Midbrain (tissue), 1 donor: ENCODE measurements at regions not wholly inside any gene's neighbourhood (a gene's known extent, or its start where the extent isn't known, plus 50 kb on each side); places are given as distances from the start of the nearest gene placed in this dataset.
A peak's percentile ranks its signal among the peaks of the same experiment; 100 is the strongest.
"Not testable (repeated sequence)": the region's sequence is repeated elsewhere in the genome, so short reads cannot be mapped to it uniquely, and the experiment has no call there.

Source experiments
- DNase-seq: peaks from one replicate; lab custom pipeline; 2025; lab: John Stamatoyannopoulos, UW

DNA sequence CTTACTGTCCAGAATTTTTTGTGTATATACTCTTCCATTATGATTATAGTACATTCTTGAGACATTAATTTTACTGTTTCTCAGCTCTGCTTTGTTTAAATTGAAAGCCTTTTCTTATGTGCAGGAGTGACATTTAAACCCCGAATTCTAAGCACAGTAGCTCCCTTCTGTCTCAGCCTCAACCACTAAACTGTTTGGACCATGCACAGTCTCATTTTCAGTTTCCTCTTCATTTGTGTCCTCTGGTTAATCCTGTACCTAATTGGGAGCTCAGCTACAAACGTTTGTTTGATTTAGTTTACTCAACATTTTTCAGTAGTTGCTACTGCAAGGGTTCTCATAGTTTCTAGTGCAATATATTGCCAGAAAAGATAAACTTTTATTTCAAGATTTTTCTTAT is 206.3 kb downstream of the SLITRK5 start:
- no peak for DNase-seq

DNA sequence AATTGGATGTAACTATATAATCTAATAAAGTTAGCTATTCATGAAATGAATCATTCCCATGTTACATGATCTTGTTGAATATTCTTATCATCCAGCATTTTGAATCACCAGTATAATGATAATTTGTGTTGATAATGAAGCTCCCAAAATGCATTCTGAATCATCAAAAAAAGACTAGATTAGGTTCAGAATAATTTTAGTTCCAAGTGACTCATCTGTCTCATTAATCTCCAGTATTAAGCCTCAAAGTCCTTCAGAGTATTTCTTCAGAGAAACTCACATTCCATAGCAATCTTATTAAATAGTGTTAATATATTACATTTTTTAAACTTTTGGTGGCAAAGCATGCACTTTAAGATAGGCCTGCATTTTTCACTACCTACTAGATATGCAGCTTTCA is 207.5 kb downstream of the SLITRK5 start:
- DNase-seq, result no peak

DNA sequence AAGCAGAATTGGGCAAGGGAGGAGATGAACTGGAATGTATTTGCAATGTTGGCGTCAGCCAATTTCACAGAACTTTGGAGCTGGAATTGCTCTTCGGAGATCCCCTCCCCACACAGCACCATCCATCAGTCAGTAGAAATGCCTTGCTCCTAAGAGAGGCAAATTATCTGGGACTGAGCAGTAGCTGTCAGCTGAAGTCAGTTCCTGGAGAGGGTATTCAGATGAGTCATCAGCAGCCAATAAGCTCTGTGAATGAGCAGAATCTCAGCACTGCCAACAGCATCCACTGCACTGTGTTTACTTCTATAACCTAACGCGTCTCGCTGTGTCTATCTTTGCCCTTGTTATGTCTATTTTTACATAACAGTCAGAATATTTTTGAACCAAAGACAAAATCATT is 213.7 kb downstream of the SLITRK5 start:
- DNase-seq, result peak; percentile 6

DNA sequence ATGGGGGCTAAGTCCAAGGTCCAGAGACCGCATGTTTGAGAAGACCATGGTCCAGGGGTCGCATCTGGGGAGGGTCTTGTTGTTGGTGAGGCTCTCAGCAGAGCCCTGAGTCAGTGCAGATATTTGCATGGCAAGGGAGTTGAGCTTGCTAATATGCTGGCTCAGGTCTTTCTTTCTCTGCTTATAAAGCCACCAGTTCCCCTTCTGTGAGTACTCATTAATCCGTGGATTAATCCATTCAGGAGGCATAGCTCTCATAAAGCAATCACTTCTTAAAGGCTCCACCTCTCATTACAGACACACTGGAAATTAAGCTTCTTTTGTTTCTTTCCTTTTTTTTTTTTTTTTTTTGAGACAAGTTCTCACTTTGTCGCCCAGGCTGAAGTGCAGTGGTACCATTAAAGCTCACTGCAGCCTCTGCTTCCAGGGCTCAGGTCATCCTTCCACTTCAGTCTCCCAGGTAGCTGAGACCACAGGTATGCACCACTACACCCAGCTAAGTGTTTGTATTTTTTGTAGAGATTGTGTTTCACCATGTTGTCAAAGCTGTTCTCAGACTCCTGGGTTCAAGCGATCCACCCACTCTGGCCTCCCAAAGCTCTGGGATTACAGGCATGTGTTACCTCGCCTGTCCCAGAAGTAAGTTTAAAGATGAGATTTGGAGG is 216.4 kb downstream of the SLITRK5 start:
- no peak for DNase-seq

DNA sequence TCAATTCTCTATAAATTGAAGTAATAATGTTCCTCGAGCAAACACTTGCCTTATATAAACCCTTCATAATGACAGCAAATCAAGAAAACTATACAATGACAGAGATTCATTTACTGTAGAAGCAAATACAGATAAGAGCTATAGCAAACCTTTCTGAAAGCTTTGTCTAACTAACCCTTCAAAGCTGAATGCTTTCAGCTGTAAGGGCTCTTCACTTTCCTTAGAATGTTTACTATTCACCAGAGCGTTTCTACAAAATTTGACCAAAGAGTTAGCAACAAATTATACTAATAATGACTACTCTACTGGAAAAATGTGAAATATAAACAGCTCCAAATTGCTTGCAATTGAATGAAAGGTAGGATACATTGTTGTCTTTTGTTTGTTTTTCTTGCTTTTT is 218.1 kb downstream of the SLITRK5 start:
- DNase-seq, result no peak

DNA sequence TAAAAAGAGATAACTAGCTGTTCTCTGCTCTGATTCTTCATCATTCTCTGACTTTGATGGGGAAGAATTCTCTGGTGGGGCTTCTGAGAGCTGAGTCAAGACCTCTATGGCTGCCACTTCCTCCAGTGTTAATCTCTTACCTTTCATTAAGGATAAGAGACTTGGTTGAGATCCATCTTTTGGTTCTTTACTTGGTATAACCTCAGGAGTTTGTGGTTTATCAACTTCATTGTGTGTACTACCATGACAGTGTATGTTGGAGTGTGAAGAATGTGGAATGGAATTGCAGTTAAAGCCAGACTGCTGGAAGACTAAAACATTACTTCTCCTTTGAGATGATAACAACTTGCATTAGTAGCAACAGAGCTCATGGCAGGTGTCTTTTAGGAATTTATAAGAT is 222.0 kb downstream of the SLITRK5 start:
- no peak for DNase-seq

DNA sequence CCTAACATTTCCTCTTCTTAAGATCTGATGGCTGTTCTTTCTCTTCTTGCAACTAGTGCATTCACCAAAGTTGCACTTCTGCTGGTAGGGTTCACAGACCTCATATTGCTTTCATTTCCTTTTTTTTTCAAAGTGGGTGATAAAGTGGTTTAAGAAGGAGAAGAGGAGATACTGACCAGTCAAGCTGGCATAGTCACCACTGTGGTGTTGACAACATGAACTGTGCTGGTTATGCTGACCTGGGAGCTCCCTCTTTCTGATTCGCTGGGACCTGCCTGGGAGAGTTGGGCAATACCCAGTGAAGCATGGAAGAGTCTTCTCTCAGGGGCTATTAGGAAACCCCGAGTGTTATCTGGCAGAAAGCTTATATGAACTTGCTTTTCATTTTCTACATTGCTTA is 222.9 kb downstream of the SLITRK5 start:
- no peak for DNase-seq

DNA sequence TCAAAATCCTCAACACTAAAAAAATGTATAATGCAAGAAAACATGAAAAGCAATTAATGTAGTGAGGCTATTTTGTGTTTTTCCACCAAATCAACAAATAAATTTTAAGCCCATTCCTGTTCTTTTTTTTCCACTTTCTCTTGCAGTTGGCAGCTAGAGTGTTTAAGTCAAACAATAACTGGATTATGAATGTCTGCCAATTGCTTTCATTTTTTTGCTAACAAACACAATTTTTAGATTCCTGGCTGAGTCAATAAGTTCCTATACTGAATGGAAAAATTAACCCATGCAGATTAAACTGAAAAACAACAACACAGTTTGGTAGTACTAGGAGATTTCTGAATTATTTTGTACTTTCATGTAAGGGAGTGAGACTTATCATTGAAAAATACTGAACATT is 232.4 kb downstream of the SLITRK5 start:
- DNase-seq, result no peak

DNA sequence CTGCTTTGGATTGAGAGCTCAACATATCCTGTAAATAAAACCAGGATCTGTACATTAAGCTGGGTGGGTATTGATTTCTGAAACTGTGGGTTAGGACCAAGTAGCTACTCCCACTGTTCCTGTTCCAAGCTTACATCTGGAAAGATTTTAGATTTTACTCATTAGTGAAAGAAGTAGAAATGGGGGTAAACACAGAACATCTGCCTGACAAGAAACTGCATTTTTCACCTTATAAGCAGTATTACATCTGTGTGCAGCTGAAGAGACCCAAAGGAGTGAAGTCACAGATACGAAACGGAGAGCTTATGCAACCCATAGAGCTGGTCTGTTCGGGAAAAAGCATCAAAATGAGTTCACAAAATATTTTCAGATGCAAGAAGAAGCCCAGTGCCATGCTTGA is 235.2 kb downstream of the SLITRK5 start:
- no peak for DNase-seq

DNA sequence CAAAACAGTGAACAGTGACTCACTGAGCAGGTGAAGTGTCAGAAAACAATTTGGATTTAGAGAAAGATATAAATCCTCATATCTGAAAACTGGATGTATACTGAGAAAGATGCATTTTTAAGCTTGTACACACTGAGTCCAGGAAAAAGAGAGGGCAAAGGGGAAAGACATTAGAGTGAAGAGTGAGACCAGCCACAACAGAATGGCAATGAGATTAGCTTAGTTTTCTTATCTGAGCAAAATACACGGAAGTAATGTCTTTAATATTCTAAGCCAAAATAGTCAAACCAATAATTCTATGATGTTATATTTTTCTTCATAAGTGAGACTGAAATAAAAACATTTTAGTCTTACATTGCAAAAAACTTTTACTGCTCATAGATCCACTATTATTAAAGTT is 236.0 kb downstream of the SLITRK5 start:
- no peak for DNase-seq

DNA sequence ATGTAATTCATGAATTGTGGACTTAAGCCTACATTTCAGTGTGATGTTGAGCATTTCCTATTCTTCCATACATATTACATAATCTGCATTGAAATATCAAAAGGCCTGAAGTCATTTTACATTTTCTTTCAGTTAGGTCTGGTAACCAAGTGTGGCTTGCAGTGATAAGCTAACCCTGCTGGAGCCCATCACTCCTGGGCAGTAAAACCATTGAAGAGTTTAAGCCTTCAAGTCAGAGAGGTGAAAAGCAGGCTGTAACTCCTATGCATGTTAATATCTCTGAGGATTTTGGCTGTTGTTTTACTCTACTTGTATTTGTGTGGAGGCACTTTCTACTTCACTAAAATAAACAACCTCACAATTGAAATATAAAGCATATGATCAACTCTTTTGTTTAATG is 248.8 kb downstream of the SLITRK5 start:
- DNase-seq, result no peak

DNA sequence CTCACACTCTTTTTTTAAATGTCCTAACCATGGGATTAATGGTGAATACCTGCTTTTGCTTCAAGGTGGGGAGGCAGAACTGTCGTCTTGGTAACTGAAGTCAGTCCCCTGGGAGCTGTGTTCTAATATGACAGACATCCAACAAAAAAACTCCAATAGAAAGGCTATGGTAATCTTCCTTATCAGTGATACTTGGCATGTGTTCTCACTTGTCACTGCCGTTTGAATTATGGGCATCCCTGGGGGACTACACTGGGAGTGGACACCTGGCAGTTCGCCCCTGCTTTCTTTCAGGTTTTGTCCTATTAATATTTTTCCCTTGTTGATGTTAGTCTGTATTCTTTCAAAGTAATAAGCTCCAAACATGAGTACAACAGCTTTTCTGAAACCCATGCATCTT is 252.6 kb downstream of the SLITRK5 start:
- no peak for DNase-seq

DNA sequence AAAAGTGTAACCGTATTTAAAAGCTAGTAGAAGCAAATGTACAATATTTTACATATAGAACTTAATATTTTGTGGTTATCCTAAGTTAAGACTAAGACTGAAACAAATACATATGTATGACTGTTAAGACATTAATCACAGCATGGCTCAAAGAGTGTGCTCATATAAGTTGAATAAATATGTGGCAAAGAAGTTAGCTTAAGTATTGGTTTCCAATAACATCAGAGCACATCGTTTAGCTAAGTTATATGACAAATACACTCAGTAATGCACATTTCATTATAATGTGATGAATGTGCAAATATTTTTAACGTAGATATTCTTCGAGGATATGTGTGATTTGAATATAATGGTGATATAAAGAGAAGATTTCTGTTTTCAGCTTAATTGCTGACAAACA is 253.8 kb downstream of the SLITRK5 start:
- DNase-seq, result no peak

DNA sequence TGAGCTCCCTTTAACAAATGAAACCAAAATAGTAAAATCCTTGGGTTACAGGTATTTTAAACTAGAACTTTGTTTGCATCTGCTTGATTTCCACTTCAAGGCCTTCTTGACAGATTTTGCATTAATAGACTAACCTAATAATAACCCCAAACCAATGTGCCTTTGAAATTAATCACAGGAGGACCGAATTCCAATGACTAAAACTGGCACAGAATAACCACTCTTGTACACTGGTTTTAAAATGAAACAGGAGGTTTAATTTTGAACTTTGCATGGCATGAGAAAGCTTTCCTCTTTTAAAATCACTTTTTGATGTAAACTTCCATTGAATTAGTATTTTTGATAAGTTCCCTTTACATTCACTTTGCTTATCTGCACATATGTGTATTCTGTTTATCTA is 269.6 kb downstream of the SLITRK5 start:
- DNase-seq, result no peak

DNA sequence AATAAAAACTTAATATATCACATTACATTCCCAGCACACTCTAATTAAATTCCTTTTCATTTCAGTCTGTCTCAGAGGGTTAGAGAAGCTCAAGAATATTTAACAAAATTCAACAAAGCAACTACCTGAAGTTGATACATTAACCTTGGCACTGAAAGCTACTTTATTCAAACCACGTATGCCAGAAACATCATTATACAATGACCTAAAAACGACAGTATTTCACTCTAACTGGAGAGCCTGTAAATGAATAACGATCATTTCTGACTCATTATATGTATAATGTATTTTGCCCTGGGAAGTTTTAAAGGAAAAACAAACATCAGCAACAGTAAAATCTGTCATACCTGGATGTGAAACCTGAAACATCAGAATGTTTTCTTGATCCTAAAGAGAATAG is 270.1 kb downstream of the SLITRK5 start:
- no peak for DNase-seq

DNA sequence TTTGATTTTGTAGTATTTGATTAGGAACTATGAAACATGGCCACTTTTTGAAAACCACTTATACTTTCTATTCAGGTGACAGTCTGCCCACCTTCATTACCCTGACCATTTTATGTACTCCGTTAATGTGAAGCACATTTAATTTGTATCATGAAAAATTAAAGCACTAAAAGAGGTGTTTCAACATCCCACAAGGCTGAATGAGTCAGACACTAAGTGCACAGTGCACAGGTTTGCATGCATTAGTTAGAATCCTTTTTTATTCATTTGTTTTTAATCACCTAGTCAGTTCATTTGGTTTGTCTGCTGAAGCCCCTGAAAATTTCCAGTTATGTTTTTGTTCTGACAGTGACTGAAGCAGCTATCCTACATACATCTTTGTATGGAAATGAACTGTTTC is 271.0 kb downstream of the SLITRK5 start:
- no peak for DNase-seq

DNA sequence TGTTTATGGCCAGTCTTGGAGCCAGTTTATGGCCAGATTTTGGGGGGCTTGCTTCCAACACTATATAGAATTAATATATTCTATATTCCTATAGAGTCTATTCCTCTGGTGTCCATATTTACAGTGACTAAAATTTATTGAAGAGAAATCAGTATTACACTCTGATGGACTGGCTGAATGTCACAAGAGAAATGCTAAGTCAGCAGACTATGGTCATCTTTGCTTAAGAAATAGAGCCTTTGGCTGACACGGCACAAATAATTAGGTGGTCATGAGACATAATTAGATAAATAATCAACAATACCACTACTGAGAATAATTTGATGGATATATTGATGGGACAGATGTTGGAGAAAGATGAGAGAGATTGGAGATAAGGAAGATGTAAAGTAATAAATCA is 272.9 kb downstream of the SLITRK5 start:
- DNase-seq, result no peak

DNA sequence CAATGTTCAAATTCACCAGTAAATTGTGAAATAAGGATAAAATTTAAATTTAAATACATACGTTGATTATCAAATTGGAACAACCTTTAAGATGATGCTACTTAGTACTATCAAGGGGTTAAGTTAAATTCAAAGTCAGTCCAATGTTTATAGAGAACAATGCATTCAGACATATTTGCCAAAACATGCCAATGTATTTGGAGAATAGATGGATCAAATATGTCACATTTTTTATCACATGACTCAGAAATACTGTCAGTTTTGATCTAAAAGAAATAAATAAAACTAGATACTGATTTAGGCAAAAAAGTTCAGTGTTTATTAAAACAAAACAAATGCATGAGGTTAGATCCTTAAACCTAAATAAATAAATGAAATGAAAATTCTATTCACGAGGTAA is 281.2 kb downstream of the SLITRK5 start:
- no peak for DNase-seq

DNA sequence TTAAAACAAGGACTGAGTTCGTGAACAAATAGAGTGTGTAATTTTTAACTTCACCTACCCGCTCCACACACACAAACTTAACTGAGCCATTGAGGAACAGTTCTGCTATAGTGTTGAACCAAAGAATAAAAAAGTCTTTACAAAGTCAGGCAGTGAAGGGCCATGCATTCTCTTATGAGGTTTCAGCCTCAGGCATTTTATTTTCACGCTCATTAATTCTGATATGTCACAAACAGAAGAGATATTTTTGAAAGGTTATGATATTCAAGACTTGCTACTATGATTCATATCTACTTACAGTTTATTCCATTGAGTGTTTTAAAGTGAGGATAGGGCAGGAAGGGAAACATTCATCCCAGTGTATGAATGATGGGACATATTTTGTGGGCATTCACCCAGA is 282.2 kb downstream of the SLITRK5 start:
- no peak for DNase-seq

DNA sequence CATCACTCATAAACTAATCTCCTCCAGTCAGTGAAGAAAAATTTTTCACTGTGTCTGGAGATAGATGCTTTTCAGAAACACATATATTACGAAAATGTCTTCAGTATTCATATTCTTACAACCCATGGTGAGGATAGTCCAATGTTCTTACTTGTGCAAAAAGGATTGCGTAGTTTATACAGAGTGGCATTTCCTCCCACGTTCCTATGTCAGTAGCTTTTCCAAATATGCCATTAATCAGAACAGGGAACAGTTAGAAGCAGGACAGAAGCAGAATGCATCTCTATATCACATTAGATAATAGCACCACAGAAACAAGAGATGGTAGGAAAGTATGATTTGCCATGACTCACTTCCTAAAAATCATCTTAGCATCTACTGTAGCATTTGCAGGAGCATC is 282.9 kb downstream of the SLITRK5 start:
- no peak for DNase-seq

DNA sequence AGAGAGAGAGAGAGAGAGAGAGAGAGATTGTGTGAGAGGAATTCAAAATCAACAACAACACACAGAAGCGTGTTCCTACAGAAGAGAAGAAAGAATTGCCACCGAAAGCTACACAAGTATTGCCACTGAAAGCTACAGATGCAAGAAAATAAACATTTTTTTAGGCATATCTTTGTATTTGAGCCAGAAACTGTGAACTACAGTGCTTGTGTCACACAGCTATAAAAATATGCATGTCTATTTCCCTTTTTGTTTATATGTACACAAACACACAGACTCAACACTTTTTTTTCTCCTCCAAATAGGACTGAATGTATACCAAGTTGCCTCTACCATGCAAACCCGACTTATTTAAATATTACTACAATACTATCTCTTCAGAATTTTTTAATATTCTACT is 290.4 kb downstream of the SLITRK5 start:
- DNase-seq, result no peak

DNA sequence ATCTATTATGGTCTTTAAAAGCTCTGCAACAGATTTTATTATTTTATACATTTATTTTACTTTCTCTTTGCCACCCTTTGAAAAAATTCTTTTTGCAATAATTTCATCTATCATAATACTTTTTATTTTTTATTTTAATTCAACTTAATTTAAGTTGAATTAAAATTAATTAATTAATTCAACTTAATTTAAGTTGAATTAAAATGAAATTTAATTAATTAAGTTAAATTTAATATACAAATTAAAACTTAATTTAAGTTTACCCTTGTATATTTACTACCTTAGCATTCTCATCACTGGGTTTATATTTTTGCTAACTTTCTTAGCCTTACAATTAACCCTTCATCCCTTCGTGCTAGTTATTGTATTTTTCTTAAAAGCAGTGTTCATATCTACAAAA is 301.4 kb downstream of the SLITRK5 start:
- no peak for DNase-seq

DNA sequence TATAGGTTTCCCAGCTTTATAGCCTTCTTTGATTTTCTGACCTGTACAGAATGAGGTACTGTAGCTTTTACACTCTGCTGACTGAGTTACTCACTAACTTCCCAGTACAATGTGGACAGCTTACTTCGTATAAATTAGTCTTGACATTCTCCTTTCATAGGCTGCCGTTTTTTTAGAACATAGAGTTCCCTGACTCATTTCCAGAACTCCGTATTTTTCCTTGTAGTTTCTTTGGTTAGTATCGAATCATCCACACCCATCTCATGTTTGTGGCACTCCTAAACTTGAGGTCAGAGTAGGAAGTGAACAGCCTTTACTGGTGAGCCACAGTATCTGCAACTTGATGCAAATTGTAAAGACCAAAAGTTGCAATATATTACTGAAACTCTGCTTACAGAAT is 303.9 kb downstream of the SLITRK5 start:
- no peak for DNase-seq

DNA sequence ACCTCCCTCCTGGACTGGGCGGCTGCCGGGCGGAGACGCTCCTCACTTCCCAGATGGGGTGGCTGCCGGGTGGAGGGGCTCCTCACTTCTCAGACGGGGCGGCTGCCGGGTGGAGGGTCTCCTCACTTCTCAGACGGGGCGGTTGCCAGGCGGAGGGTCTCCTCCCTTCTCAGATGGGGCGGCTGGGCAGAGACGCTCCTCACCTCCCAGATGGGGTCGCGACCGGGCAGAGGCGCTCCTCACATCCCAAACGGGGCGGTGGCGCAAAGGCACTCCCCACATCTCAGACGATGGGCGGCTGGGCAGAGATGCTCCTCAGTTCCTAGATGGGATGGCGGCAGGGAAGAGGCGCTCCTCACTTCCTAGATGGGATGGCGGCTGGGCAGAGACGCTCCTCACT is 305.5 kb downstream of the SLITRK5 start:
- DNase-seq, result not testable (repeated sequence)

DNA sequence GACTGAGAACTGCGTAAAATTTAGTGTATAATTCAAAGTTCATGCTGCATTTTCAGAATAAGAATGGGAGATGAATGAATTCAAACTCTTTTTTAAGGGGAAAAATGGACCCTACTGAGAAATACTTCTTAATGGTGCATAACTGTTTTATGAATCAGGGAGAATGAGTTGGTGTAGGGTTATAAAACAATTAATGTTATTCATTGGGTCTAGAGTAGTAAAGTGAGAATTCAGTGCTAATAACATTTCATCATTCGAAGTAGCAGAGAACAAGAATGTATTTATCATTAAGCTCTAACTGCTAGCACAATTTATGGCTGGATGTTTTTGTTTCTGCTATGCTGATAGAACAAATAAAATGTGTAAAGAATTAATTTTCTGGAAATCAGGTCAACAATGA is 310.2 kb downstream of the SLITRK5 start:
- DNase-seq, result no peak
